Hypothalamus (tissue), 51 donors: ENCODE measurements at regions not wholly inside any gene's neighbourhood (a gene's known extent, or its start where the extent isn't known, plus 50 kb on each side); places are given as distances from the start of the nearest gene placed in this dataset.

Source experiments
- DNase-seq, 51 donors: peaks; one replicate each; lab custom pipeline; 2025; lab: John Stamatoyannopoulos, UW

DNA sequence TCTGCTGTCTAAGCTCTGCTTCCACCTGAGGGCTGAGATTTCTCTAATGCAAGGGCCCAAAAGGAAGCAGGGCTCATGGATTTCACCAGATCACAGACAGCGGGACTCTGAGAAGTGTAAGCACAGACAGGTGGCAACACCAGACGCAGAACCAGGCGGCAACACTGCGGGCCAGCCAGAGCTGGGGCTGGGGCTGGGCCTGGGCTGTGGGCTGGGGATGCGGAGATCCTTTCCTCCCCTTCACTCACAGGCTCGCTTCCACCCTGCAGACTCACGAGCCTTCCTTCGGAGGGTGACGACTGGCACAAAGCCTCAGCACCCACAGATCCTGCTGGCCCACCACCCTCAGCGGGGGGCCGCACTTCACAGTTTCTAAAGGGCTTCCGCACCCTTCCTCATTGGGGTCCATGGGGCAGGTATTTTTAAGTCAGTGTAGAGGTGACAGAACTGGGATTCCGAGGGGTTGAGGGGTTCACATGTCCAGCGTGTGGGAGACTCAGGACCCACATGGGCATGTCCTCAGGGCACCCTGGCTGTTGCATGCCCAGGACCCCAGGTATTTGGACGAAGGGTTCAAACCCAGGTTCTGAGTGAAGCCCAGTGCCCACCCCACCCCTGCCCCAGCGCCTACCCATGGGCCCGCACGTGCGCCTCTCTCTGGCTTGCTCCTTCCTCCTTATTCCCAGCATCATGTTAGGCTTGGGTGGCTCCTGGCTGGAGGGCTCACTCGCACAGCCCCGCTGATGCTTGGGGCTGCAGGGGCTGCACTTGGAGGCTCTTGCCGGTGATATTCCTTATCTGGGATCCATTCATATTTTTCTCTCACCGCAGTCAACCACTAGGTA lies 137.3 kb upstream of the GPR12 start:
- DNase-seq: no peak

DNA sequence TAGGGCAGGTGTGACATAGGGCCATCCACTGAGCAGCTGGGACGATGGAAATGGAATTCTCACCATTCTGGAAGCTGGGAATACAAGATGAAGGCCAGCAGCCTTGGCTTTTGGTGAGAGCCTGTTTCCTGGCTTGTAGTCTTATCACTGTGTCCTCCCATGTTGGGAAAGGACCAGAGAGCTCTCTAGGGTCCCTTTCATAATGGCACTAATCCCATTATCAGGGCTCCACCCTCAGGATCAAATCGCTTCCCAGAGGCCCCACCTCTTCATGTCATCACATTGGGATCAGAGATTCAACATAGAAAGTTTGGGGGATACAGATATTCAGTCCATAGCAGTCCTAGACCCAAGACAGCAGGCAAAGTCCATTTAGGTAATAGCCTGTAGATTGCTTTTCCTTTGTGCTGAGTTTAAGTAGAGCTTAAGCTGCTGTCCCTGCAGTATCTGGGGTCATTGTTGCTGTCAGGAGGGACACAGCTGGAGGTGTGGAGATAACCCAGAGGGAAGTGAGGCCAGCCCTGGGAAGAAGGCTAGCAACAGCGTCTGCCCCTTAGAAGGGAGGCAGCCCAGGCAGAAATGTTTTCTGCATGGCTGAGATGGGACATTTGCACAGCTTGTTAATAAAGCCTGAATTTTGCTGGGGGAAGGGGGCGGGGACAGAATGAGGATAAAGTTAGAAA lies 136.5 kb upstream of the GPR12 start:
- DNase-seq: no peak

DNA sequence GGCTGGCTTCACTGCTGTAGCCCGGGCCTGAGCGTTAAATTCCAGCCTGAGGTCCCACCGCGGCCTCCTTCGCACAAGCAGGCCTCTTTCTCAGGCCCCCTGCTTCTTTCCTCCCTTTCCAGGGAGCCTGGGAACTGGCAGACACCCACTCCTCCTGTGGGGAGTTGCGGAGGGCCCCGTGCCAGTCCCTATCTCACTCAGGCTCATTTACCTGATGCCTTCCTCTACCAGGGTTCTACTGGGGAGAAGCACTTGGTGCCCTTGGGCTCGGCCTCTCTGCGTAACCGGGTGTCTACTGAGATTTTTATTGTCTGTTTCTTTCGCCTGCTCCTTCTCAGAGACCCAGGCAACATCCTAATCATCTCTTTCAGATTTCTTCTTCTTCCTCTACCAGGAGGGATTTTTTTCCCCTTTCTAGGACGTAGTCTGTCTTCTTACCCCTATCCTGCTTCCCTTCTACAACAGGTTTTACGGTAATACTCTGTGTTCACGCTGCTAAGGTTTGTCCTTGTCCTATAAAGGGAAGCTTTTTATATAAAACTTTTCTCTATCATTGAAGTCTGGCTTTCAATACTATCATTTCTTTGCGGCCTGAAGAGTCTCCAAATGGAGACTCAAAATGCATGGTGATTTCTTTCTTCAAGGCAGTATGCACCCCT lies 135.4 kb upstream of the GPR12 start:
- DNase-seq: no peak

DNA sequence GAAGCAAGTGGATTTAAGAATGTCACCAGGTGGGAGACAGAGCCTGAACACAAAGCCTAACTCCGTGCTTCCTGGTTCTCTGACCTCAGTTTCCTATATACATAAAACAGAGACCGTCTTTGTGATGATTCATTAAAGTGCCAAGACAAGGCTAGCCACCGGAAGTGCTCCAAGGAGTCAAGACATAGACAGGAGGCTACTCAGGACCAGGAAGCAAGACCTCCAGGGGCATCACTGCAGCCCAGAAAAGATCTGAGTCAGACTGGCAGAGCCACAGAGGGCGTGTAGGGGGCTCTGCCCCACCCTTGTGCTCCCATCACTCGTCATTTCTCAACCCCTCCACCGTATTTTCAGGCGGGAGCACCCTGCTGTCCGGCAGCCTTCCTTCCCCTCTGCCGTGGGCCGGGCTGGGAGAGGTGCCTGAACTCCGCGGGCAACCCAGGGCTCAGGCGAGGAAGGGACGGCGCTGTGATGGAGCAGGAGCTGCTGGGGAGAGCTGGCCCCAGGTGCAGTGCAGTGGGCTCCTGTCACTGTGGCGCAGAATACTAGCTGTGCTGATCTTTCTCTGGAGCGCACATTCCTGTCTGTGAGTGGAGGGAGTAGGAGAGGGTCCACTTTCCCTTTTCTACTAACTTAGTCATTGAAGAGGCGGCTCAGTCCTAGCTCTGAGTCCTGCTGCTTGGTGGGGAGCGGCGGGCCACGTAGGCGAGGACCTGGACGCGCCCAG lies 134.7 kb upstream of the GPR12 start:
- DNase-seq: no peak

DNA sequence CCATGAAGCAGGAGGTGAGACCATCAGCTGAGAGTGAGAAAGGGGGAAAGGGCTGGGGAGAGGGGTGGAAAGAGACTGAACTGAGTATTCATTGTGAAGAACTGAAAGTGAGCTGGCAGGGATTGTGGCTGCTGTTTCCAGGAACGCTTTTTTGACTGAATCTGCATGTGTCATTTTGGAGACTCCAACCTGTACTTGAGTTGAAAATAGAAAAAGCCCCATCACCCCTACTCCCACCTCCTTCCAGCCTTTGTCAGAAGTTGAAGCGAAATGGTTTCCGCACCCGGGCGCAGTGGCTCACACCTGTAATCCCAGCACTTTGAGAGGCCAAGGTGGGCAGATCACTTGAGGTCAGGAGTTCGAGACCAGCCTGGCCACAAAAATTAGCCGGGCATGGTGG lies 128.0 kb upstream of the GPR12 start:
- DNase-seq: no peak

DNA sequence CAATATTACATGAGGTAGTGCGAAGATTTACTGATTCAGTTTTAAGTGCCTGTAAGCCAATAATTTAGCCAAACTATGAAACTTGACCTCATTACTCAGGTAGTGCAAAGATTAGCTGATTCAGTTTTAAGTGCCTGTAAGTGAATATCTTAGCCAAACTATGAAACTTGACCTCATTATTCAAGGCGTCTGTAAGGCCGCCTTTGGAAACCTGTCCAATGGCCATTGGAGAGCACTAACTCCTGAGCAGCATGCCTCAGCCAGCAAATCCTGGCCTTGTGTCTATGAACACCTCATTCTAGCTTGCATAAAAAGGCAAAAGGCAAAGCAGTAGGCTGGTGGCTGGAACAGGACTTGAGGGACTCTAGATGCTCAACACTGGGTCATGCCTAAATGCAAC lies 127.0 kb upstream of the GPR12 start:
- no peak for DNase-seq

DNA sequence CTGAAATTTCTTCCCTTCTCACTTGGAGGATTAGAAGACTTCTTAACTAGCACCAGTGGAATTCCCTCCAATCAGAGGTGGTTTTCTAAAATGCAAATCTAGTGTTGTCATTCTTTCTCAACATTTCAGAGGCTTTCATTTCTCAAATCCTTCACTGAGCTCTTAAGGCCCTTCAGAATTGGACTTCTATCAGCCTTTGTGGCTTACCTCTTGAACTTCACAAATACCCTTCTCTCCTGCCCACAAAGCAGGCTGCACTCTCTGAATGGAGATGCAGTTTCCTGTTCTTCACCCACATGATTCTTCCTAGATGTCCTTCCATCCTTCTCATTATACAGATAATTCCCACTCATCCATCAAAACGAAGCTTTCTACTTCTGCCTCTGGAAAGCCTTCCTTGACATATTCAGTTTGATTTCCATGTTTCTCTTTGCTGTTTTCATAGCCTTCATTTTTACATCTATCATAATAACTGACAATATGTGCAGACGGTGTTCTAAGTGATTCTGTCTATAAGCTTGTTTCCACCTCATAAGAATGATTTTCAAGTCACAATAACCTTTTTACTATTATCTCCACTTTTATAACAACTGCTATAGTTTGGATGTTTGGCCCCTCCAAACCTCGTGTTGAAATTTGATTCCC lies 123.1 kb upstream of the GPR12 start:
- DNase-seq: no peak

DNA sequence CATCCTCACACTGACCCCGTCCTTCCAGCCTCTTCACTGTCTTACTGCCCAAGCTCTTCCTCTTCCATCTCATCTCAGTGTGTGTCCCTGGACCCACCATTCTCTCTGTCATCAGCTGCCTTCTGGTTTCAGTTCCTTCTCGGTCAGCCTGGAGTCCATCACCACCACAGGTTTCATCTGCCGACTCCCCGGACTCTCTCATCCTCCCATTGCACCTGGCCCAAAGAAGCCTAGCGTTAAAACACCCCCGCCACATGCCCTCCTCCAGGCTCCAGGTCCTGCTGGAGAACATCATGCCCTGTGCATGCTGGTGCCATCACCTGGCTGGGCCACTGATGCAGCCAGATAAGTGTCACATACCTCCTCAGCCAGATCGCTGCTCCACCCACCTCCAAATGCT lies 122.1 kb upstream of the GPR12 start:
- no peak for DNase-seq

DNA sequence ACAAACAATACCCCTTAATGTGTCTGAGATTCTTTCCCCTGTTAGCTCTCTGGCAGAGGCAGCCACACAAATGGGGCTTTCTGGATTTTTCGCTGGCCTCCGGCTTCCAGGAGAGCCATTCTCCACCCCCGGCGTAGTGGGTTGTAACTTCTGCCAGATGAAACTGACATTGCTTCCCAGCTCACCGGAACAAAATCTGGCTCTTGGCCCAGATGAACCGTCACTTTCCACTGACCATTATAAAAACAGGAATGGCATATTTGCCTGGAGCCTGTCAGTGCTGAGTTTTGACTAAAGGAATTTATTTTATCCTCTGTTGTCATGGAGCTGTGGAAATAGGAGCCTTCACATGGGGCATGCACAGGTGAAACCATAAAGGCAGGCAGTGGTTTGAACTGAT lies 120.6 kb upstream of the GPR12 start:
- peak in 7 of 51 donors; percentile 4 to 41 (median 13) for DNase-seq

DNA sequence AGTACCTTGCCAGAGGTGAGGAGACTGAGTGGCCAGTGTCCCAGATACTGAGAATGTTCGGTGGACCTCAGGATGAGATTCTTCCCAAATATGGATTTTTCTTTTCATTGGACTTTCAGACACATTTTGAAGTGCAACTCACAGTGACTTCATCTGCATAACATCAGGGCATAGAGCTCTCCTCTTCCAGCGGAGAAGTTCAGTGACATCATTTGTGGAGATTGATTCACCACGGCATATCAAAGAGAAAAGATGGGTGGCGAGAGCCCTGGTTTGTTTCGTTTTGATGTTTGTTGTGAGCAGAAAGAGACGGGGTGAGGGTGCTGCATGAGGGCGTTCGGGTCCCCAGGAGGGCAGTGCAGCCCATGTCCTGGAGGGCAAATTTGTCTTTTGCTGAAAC lies 120.1 kb upstream of the GPR12 start:
- no peak for DNase-seq

DNA sequence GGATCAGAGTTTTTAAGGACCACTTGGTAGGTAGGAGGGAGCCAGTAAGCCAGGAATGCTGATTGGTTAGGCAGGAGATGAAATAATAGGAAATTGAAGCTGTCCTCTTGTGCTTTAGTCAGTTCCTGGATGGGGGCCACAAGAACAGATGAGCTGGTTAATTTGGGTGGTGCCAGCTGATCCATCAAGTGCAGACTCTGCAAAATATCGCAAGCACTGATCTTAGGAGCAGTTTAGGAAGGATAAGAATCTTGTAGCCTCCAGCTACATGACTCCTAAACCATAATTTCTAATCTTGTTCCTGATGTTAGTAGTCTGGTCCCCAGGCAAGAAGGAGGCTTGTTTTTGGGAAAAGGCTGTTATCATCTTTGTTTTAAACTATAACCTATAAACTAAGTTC lies 117.9 kb upstream of the GPR12 start:
- DNase-seq: no peak

DNA sequence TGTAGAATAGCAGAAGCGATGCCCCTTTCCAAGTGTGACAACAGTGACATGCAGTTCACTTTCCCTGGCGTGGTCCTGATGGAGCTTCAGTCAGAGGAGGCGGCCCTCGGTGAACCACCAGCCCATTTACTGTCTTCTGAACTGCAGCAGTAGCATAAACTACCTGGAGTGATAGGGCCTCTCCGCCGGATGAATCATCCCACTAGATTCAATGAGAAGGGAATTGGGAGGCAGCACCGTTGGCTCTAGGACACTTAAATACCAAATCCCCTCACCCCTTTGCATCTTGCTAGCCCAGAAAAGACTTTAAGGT lies 112.8 kb upstream of the GPR12 start:
- DNase-seq: no peak

DNA sequence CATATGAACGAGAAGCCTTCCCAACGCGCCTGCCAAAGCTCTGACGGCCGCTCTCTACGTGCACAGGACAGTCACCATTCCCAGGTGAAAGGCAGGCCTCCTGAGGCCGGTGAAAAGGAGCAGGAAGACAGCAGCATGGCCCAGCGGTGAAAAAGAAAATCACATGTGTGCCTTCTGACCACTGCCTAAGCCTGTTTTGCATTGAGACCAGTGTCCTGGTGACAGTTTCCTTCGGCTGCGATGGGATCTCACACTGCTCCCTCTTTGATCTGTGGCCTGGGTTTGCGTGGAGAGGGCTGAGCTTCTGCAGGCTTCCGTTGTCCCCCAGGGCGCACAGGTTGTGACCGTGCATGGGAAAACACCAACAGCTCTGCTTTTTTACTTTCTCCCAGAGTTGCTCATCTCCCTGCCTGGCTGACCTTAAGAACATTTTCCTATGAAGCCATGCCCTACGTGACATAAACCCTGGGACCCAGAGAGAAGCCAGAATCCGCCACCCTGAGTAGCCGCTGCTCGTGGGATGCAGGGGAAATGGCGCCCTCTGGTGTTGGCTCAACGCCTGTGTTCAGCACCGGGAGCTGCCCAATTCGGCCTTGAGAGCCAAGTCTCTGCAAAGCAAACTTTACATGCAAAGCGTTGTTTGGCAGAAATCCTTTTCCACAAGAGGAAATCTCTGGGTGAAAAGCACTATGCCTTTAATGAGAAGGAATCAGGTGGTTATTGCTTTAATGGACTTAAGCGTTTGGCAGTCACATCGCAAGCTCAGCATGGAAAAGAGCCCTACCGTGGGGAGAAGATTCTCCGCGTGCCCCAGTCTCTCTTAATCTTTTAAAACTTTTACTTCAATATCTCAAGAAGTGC lies 112.2 kb upstream of the GPR12 start:
- DNase-seq: peak in 45 of 51 donors; percentile 3 to 85 (median 39)

DNA sequence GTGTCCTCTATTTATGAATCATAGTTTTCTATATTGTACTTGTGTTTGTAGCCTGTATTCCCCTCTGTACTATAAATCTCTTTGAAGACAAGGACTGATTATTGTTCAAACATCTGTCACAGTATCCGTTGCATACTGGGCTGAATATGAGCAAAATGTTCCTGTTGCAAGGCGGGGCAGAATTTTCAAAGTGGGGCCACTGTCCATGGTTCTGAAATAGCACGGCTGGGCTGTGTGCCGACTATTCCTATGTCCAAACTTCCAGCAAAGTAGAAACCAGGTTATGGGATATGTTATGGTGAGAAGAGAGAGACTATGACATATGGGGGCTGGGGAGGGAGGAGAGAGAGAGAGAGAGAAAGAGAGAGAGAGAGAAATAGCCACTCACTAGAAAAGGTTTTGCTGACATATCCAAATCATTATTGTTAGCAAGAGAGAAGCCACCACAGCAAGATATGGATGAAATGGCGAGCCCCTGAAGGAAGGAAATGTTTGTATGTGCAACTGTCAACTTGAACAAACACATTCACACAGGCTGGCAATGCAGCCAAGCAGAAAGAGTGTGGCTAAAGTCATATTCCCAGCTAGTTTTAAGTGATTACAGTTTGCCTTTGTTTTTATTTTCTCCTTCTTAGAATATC lies 107.0 kb upstream of the GPR12 start:
- peak in 4 of 51 donors; percentile 3 to 39 (median 8) for DNase-seq

DNA sequence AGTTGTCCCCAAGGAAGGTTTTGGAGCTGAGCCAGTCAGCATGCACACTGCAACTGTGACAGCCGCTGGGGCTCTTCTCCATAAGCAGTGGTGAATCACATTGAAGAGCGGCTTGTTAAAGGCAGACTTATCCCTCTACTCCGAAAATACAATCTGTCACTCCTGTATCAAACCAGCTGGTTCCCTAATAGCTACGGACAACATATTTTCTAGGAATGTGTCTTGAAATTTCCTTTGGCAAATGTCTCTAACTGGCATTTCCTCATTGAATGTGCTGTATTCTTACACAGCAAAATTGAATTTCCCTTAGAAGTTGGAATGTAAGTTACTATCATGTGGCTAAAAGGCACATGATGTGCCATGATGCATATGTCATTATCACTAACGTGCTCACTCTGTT lies 104.0 kb upstream of the GPR12 start:
- DNase-seq: peak in 1 of 51 donors; percentile 25

DNA sequence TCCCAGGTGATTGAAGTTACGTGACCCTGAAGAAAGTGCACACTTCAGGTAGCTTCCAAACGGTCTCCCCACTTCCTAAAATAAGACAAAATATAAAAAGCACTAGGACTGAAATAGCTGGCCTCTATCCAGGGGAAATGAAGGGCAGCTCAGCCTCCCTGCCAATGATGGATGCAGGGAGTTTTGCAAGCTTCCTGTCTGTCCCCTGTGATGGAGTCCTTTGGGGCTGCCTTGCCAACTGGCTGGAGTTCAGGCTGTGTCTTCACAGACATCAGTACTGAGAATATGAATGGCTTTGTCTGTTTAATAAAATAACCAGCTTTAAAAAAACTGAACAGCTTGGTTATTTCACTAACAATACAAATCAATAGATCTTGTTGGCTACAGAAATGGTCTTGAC lies 101.4 kb upstream of the GPR12 start:
- no peak for DNase-seq

DNA sequence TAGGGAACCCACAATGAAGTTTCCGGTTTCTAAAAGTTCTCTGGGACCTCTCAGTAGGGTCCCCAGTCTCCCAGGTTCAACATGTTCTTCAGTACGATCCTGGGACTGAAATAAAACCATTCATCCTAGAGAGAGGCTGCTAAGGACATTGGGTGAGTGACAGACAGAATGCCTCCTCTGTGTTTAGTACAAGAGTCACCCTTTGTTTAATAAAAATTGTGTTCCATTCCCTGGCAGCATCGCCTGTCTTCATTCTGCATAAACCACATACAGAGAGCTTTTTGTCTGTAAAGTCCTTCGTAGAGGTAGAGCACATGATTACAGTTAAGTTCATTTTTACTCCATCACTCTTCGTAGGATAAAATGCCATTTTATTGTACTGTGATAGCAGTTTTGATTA lies 95.3 kb upstream of the GPR12 start:
- DNase-seq: peak in 19 of 51 donors; percentile 4 to 85 (median 27)

DNA sequence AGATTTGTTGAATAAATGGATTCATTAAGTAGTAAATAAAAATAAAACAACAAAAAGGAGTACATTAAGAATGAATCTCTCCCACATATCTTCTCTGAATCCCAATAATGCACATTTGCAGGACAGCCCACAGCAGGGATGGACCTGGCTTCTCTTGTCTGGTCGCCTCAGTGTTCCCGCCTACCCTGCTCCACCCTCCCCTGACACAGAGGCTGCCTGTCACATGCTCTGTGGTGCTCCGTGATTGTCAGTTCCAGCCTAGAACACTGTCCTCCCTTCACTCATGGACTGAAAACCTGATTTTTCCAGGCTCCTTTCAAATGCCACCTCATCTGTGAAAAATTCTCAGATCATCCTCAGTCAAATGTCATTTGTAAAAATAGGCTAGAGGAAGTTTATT lies 94.5 kb upstream of the GPR12 start:
- DNase-seq: peak in 38 of 51 donors; percentile 2 to 77 (median 49)

DNA sequence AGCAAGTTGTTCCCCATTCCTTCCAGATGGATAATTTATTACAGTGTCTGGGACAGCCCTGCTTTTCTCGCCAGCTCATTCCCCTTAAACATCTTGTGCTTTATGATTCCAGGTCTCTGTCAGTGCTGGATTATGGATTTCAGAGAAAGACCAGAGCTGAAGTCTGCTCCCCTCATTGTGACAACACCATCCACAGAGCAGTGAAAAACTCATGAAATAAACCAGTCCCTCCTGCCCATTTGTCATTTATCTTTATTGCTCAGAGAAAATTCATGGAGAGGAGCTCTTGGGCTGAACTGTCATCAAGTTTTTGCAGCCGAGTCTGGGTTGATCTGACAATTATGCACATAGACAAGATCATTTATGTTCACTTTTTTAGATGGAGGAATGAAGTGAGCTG lies 92.7 kb upstream of the GPR12 start:
- DNase-seq: no peak
